ENCODE measurements at regions not wholly inside any gene's neighbourhood (a gene's known extent, or its start where the extent isn't known, plus 50 kb on each side); places are given as distances from the start of the nearest gene placed in this dataset.

DNA sequence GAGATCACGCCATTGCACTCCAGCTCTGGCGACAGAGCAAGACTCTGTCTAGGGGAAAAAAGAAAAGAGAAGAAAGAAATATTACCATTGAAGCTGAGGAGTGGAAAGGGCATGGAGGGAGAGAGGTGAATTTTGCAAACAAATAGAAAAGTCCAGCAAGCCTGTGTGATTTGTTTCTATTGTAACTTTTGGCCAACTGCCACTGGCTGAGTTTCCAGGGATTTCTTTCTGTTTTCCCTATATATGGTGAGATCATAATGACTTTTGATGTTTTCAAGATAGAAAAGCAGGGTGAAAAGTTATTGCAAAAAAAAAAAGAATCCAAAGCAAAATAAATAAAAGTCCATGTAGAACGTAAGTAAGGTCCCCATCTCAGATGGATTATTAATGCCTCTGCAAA, 184.2 kb upstream of the RALGAPA2 start:
- DNase-seq (ENCODE audit: low spot score) = no peak
- no peak overlapping the region for H2AFZ ChIP-seq (ENCODE audit: low read length)
- in situ Hi-C loops (cut with HindIII; ENCODE audit: extremely low pct_ligation_motif_present, low pct_unique_long_range_greater_than_20kb) = no loop called here
- H3K9ac ChIP-seq (ENCODE audit: insufficient read depth, low read depth, low read length) = no peak overlapping the region
- ChIA-PET CTCF (ENCODE audit: low intra/inter-chr PET ratio, low total read pairs) (no interaction called here), POLR2A (no interaction called here)
- no peaks in the 10 kb centered on the region for H4K20me1 ChIP-seq (ENCODE audit: insufficient read depth, low read length)
- H3K27me3 ChIP-seq (ENCODE audit: control insufficient read depth in 1 of 2, insufficient read depth in 2 of 2, low read length in 2 of 2) = no peaks in the 10 kb centered on the region; a peak in 1 of 5 replicates
- peaks cover under 1% of the 10 kb centered on the region; the same call in 1 of the 2 replicates for H3K9me3 ChIP-seq (ENCODE audit: low read length)
- H3K79me2 ChIP-seq (ENCODE audit: insufficient read depth, low read length) = no peaks in the 10 kb centered on the region
- no peak overlapping the region for H3K27ac ChIP-seq (ENCODE audit: extremely low read length, insufficient read depth, low read length)
- peaks cover 27% of the 10 kb centered on the region for H3K4me1 ChIP-seq (ENCODE audit: insufficient read depth, low read length)
- TF ChIP-seq WIZ (CRISPR knock-in tag; IDR thresholded peaks at IDR 0.05) (no peak), KLF16 (CRISPR knock-in tag; IDR thresholded peaks at IDR 0.05) (no peak), ZNF138 (CRISPR knock-in tag; IDR thresholded peaks at IDR 0.05; ENCODE audit: low read depth) (no peak), GTF3A (CRISPR knock-in tag; conservative IDR thresholded peaks at IDR 0.05) (no peak)
- TF ChIP-seq, protein P1, sequence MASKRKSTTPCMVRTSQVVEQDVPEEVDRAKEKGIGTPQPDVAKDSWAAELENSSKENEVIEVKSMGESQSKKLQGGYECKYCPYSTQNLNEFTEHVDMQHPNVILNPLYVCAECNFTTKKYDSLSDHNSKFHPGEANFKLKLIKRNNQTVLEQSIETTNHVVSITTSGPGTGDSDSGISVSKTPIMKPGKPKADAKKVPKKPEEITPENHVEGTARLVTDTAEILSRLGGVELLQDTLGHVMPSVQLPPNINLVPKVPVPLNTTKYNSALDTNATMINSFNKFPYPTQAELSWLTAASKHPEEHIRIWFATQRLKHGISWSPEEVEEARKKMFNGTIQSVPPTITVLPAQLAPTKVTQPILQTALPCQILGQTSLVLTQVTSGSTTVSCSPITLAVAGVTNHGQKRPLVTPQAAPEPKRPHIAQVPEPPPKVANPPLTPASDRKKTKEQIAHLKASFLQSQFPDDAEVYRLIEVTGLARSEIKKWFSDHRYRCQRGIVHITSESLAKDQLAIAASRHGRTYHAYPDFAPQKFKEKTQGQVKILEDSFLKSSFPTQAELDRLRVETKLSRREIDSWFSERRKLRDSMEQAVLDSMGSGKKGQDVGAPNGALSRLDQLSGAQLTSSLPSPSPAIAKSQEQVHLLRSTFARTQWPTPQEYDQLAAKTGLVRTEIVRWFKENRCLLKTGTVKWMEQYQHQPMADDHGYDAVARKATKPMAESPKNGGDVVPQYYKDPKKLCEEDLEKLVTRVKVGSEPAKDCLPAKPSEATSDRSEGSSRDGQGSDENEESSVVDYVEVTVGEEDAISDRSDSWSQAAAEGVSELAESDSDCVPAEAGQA (IDR thresholded peaks at IDR 0.05; ENCODE audit: low read depth) = no peak
- TF ChIP-seq, protein P1 (CRISPR knock-in tag; IDR thresholded peaks at IDR 0.05; ENCODE audit: borderline replicate concordance) = no peak
- no peaks in the 10 kb centered on the region for H3K36me3 ChIP-seq (replicated peaks in 1 of 2; ENCODE audit: control insufficient read depth in 1 of 2, insufficient read depth in 2 of 2, low read length in 2 of 2)
- intact Hi-C loops (cut with micrococcal nuclease; ENCODE audit: unreplicated experiment) = no loop called here
- WGBS (ENCODE audit: low lambda C conversion rate) = 79% methylated on average over 3 of the region's 3 CpGs
- H3K4me3 ChIP-seq (replicated peaks in 1 of 3; ENCODE audit: insufficient read depth in 1 of 3, low read depth in 2 of 3, low read length in 3 of 3) = no peak overlapping the region
- no peak for FAIRE-seq
- no TSS peak for BruUV-seq (replicated peaks)
- no peak for ATAC-seq
- H3K4me2 ChIP-seq (ENCODE audit: low read depth, low read length) = no peak overlapping the region
